ENCODE measurements at regions not wholly inside any gene's neighbourhood (a gene's known extent, or its start where the extent isn't known, plus 50 kb on each side); places are given as distances from the start of the nearest gene placed in this dataset.
"Not testable (repeated sequence)": the region's sequence is repeated elsewhere in the genome, so short reads cannot be mapped to it uniquely, and the experiment has no call there.

DNA sequence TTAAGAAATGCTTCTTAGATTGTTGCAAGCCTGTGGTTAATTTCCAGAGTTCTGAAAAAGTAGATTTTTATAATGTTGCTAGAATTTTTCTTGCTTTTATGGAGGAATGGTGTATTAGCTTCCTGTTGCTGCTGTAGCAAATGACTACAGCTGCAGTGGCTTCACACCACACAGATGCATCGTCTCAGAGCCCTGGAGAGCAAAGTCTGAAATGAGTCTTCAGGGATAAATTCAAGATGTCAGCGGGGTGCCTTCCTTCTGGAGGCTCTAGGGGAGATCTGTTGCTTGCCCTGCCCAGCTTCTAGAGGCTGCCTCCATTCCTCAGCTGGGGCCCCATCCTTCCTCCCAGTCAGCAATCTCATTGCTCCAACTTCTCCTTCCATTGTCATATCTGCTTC, 187.8 kb downstream of the ZNF516 start:
- FAIRE-seq, result no peak

DNA sequence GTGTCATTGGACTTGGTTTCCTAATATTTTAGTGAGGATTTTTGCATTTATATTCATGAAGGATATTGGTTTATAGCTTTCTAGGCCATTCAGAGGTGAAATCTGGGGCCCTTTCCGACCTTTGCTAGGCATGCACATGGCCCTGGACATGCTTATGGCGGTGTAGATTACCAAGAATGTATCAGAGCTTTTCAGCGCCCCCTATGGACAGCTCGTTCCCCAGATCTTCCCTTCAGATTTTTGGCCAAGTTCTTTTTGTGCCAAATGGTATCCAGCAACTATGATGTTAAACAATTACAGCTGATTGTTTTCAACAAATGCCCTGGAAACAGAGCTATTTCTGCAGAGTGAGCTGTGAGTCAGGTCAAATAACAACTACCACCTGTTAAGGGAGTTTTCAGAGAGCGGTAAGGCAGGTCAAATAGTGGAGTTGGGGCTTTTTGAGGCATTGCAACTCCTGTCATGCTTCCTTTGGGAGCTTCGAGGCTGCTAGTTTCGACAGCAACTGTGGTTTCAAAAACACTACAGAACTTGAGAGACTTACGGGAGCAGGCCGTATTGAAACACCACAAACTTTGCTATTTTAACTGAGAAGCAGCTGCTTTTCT, 188.3 kb downstream of the ZNF516 start:
- no peak for FAIRE-seq

DNA sequence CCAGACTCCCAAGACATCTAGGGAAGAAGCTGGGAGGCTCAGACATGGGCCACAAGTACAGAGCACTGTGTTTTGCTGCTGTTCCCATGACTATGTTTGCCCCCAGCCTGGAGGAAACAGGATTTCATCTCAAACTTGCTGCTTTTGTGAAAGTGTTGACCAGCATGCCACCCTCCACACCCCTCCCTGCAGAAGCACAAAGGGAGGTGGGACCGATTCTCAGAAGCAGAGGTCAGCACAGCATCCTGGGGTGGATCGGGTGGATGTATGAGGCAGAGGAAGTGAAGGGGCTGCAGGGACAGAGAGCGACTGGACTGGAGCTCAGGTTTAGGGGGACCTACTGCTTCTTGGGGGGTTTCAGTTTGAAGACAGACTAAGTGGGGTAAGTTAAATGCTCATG, 209.2 kb downstream of the ZNF516 start:
- FAIRE-seq, result no peak

DNA sequence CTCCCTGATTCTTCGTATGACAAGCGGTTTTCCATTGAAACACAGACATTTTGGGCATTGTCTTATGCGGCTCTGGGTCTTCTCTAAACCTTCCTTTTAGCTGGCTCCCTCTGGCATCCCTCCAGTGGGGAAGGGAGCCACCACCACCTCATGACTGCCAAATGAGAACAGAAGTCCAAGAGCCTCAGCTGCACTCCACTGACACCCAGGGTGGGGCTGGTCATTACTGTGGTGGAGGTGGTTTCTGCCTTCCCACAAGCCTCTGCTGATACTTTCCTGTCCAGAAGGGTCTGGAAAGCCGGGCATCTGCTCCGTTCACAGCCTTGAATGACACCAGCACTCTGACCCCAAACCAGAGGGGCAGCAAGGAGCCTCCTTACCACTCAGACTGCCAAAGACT, 213.5 kb downstream of the ZNF516 start:
- FAIRE-seq, result no peak

DNA sequence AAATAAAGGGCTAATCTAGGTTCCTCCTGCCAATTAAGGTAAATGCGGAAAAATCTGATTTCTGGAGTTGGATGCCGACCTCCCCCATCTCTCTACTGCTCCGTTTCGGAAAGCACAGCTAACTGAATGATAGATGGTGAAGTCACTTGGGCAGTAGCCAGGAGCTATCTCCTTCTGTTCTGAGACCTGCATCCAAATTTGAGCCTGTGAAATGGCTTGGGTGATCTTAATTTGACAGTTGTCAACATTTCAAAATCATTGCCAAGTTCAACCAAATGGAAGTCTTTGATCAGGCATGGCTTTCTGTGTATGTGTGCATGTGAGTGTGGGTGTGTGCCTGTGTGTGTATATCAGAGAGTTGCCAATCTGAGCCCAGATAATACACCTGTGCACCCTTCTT, 217.2 kb downstream of the ZNF516 start:
- no peak for FAIRE-seq

GRCh38 chr18:76275727-76276313, 219.2 kb downstream of the ZNF516 start:
- FAIRE-seq, result no peak

- no peak for FAIRE-seq
Observed at GRCh38 chr18:76274468-76275289, 220.4 kb downstream of the ZNF516 start.

- FAIRE-seq, result no peak
Observed at GRCh38 chr18:76273956-76274355, 221.1 kb downstream of the ZNF516 start.

DNA sequence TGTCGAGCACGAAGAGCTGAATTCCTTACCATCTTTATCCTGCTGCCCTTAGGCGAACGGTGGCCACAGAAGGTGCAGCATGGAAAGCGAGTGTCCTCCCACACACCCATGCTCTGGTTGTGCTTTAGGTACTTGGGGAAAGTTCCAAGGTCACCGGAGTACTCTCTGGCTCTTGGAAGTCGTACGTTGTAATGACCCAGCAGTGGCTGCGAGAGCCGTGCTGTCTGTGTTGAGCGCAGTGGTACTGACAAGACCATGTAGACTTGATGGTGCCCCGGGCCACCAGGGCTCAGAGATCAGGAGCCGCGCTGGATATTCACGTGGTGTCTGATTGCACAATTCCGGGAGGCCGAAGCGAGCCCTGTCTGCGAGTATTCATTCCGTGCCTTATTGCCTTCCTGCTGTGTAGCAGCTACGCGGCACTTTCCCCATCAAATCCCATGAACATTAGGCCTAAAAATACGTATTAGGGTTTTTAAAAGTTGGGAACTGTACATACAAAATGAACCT, 222.0 kb downstream of the ZNF516 start:
- FAIRE-seq, result no peak

GRCh38 chr18:76267423-76267822, 227.6 kb downstream of the ZNF516 start:
- not testable (repeated sequence) for FAIRE-seq

- no peak for FAIRE-seq
Observed at GRCh38 chr18:76266236-76266991, 228.6 kb downstream of the ZNF516 start.

DNA sequence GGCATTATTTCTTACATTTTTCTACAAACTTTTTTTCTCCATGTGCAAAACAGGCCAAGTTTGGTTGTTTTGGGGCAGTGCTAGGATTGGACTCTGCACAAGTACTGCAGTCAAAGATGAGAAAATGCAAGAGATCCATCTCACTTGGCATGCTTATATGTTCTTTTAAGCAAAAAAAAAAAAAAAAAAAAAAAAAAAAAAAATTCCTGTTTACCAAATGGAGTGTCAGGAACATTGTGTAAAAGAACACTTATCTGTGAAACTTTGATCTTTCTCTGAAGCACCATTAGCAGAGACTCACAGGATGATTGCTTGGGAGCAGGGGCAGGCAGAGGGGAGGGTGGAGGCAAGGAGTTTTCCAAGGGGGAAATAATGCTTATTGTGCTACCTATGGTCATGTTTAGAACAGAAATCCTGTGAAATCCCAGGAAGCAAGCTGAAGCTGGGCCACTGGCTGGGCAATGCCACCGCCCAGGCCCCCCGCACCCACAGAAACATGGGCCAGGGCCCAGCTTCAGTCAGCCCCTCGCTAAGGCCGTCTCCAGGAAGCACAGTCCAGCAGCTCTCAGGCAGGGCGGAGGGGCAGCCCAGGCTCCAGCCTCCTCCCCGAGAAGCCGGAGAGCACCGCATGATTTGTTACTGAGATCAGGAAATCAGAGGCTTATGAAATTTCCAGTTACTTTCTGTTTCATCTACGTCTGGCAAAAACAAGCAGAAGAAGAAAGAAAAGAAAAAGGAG, 229.4 kb downstream of the ZNF516 start:
- FAIRE-seq, result no peak

DNA sequence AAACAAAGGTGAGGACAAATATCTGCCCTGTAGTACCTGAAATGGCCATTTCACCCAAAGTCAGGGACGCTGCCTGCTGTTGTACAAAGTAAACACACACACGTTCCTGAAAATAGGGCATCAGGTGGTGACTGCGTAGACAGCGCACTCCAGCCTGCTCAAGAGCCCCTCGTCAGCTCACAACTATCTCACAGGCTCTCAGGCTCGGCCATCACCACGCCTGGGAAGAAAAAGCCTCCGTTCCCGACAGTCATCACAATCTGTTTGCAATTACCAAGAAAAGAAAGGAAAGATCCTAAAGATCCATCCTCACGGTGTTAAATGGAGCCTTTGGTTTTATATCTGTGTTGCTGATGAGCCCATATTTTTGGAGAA, 230.2 kb downstream of the ZNF516 start:
- FAIRE-seq, result no peak

DNA sequence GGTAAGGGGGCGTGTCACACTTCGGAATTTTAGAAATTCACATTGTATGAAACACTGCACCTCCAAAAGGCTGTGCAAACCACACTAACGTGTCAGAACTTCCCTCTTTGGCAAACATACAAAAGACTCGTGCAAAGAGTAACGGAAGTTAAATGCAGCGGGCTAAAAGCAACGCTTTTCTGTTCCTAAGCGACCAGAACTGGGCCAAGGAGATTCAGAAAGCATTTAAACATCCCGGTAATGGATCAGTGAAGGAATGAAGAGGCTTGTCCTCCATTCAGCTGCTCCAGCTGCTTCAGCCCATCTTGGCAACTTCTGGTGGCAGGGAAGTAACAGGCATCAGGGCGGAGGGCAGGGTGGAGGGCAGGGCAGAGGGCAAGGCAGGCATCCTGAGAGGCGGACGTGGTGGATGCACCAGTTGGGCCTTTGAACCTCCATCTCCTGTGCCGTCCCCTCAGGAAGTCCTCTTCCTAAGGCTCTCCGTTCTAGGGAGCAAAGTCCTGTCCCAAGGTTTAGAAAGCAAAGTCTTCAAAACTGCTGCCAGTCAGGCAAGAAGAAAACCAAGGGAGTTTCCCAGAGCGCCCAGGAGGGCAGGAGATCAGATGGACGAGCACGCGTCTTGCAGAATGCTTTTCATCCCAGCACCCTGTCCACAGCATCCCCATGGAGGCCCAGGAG, 230.7 kb downstream of the ZNF516 start:
- no peak for FAIRE-seq

DNA sequence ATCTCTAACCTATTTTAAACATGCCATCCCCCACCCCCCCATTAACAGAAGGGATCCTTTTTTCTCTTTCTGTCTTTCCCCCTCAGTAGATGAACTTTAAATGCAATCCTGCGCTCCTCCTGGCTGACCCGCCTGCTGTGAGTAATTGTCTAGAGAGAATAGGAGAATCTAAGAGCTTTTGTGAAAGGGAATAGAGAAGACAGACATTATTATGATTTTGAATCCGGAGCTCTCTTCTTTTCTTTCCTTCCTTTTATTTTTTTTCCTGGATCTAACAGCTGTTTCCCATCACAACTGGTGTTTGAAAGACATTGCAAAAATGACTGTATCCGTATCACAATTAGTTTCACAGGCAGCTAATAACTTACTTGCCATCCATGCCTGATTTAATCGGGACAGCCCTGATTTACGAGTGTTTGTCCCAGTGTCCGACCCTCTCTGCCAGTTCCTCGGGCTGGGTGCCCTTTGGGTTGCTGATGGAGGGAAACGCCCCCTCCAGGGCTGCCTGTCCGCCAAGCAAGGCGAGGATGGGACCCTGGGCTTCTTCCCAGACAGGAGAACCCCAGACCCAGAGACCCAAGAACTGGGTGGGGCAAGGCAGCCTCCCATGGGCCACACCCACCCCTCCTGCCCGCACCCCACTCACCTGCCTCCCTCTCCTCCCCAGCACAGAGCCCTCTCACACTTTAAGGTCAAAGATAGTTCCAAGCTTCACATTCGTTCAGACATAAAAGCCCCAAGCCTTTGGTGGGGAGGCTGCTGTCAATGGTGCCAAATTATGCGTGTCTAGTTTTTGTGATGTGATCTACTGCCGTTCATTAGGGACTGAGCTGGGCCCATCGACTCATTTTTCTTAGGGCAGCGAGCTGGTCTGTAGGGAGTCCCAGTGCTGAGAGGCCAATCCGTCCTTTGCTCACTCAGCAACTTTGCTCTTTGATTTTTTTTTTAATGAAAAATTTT, 231.7 kb downstream of the ZNF516 start:
- no peak for FAIRE-seq

GRCh38 chr18:76260941-76261472, 234.0 kb downstream of the ZNF516 start:
- no peak for FAIRE-seq

DNA sequence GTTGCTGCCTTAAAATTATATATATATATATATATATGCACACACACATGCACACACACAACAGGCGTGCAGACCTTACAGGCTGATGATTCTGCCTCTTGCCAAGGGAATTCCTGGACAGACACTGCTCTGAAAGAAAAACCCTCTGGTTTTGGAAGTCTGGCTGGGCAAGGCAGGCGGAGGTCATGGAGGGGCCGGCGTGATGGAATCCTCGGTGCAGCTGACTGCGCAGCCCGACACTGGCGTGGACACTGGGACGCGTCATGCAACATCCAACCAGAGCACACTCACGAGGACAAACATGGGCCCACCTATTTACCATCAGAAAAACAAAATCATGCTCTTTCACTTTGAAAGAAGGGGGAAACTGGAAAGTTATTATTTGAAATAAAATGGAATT, 235.3 kb downstream of the ZNF516 start:
- no peak for FAIRE-seq

DNA sequence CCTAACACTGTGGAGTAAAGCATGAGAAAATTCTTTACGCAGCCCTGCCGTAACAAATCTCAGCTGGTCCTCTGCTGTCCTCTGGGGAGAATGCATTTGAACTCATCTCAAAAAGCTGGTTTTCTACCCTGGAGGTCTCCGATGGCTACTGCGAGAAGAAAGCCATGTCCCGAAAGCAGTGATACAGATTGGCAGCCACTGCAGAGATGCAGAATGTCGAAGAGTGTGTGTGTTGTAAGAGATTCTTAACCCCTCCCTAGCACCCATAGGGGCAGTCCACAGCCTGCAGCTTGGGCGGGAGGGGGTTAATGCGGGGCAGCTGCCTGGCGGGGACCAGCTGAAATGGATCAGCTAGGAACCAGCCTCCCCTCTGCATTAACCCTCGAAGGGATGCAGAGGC, 235.9 kb downstream of the ZNF516 start:
- no peak for FAIRE-seq

DNA sequence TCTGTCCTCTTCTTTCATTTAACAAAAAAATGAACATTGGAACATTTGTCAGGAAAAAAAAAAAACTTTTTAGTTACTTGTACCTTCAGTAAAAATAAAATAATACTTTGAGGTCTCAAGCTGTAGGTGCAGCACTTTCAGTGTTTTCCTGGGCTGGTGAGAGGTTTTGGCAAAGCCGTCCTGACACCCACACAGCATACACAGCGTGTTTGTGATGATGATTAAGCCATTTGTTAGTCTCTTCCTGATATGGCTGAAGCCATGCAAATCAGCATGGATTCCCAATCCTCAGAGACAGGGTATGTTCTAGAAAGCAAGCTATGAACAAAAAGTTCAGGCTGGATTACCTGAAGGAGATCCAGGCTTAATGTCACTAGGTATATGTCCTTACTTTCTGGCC, 236.8 kb downstream of the ZNF516 start:
- FAIRE-seq, result no peak

DNA sequence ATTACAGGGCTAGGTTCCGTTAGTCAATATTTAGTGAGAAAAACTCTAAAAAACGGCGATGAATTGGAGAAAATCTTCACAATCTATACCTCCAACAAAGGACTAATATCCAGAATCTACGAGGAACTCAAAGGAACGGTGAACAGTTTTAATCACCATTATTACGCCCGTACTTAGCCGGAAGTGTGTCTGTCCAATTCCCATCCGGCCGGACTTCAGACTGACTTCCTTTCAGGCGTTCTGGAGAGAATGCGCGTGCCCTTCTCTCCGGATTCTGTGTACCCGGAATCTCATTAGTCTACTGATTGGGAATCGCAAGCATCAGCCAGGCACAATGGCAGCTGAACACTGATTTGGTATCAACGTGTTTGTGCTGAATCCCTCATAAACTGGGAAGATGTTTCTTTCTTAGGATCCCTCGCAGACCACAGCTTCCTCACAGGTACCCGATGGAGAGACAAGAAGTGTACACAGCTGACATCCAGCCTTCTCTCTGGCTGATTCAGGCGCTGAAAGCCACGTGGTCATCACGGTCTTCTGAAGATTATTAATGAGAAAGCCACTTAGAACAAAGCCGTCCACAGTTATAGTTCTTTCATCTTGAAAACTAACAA, 239.9 kb downstream of the ZNF516 start:
- FAIRE-seq, result no peak

All from endometrium (tissue), 2 donors.